Cardiac fibroblast (primary cell): ENCODE measurements at regions not wholly inside any gene's neighbourhood (a gene's known extent, or its start where the extent isn't known, plus 50 kb on each side); places are given as distances from the start of the nearest gene placed in this dataset.

Experiments
- DNase-seq, 2 donors: peaks; one replicate each; pipeline versions ENCODE4 v3.0.0 to v3.0.0-alpha.2; 2010; ENCODE audit warnings: low read depth in 2 of 2
- H3K4me3 ChIP-seq, 2 donors: replicated peaks in 1 of 2; 1 replicate in 1 of 2; 2 replicates in 1 of 2; pipeline ENCODE4 v1.5.1; 2011; ENCODE audit warnings: low read depth in 2 of 2, low read length in 2 of 2, mild to moderate bottlenecking in 2 of 2, moderate library complexity in 1 of 2
- CTCF ChIP-seq: IDR thresholded peaks from one replicate; pipeline ENCODE4 v1.5.1; 2011; ENCODE audit warnings: low read depth, mild to moderate bottlenecking, low read length, inconsistent platforms

GRCh38 chr20:60086821-60087562, 128.8 kb downstream of the CDH26 start:
- peak in 1 of 2 donors; percentile 21 for DNase-seq

GRCh38 chr20:60087563-60088105, 129.4 kb downstream of the CDH26 start:
- H3K4me3 ChIP-seq, result no peak overlapping the region

More at GRCh38 chr20:60086821-60087562, 128.8 kb downstream of the CDH26 start:
- no peak overlapping the region for H3K4me3 ChIP-seq
- no peak for TF ChIP-seq CTCF

GRCh38 chr20:60088236-60088635, 130.0 kb downstream of the CDH26 start:
- no peak for TF ChIP-seq CTCF
- DNase-seq, result no peak
- no peak overlapping the region for H3K4me3 ChIP-seq

More at GRCh38 chr20:60087563-60088105, 129.4 kb downstream of the CDH26 start:
- peak in 1 of 2 donors; percentile 20 for DNase-seq
- no peak for TF ChIP-seq CTCF

- no peak for DNase-seq
- no peak for TF ChIP-seq CTCF
- H3K4me3 ChIP-seq, result no peak overlapping the region
Observed at GRCh38 chr20:60090631-60091030, 132.4 kb downstream of the CDH26 start.

- no peak overlapping the region for H3K4me3 ChIP-seq
- no peak for DNase-seq
- no peak for TF ChIP-seq CTCF
Observed at GRCh38 chr20:60091305-60091704, 133.1 kb downstream of the CDH26 start.

- no peak for DNase-seq
- H3K4me3 ChIP-seq, result no peak overlapping the region
- no peak for TF ChIP-seq CTCF
Observed at GRCh38 chr20:60091861-60092260, 133.6 kb downstream of the CDH26 start.
